ENCODE measurements at regions not wholly inside any gene's neighbourhood (a gene's known extent, or its start where the extent isn't known, plus 50 kb on each side); places are given as distances from the start of the nearest gene placed in this dataset.

GRCh38 chr2:6423944-6424343 is 441.8 kb downstream of the CMPK2 start:
- no peak for TF ChIP-seq POLR2AphosphoS5 (IDR thresholded peaks at IDR 0.05; ENCODE audit: low read depth, low read length)
- TF ChIP-seq FOXP2 (optimal IDR thresholded peaks at IDR 0.05; ENCODE audit: borderline replicate concordance, extremely low read depth, extremely low read length, insufficient read depth) = no peak
- no peak for TF ChIP-seq SIN3A (IDR thresholded peaks at IDR 0.05; ENCODE audit: borderline replicate concordance, insufficient read depth, low read length)
- no peak for TF ChIP-seq TAF1 (IDR thresholded peaks at IDR 0.05; ENCODE audit: borderline replicate concordance, insufficient read depth, low read length)
- no peak for TF ChIP-seq REST (IDR thresholded peaks at IDR 0.05; ENCODE audit: insufficient read depth in 1 of 2, low read depth in 2 of 2, low read length in 2 of 2)

- TF ChIP-seq TAF1 (IDR thresholded peaks at IDR 0.05; ENCODE audit: borderline replicate concordance, insufficient read depth, low read length) = no peak
- TF ChIP-seq SIN3A (IDR thresholded peaks at IDR 0.05; ENCODE audit: borderline replicate concordance, insufficient read depth, low read length) = no peak
- TF ChIP-seq REST (IDR thresholded peaks at IDR 0.05; ENCODE audit: insufficient read depth in 1 of 2, low read depth in 2 of 2, low read length in 2 of 2) = no peak
- no peak for TF ChIP-seq FOXP2 (optimal IDR thresholded peaks at IDR 0.05; ENCODE audit: borderline replicate concordance, extremely low read depth, extremely low read length, insufficient read depth)
- no peak for TF ChIP-seq POLR2AphosphoS5 (IDR thresholded peaks at IDR 0.05; ENCODE audit: low read depth, low read length)
Measured at GRCh38 chr2:6425032-6425431, 440.7 kb downstream of the CMPK2 start.

- TF ChIP-seq REST (IDR thresholded peaks at IDR 0.05; ENCODE audit: insufficient read depth in 1 of 2, low read depth in 2 of 2, low read length in 2 of 2) (no peak), POLR2AphosphoS5 (IDR thresholded peaks at IDR 0.05; ENCODE audit: low read depth, low read length) (no peak), TAF1 (IDR thresholded peaks at IDR 0.05; ENCODE audit: borderline replicate concordance, insufficient read depth, low read length) (no peak), SIN3A (IDR thresholded peaks at IDR 0.05; ENCODE audit: borderline replicate concordance, insufficient read depth, low read length) (no peak), FOXP2 (optimal IDR thresholded peaks at IDR 0.05; ENCODE audit: borderline replicate concordance, extremely low read depth, extremely low read length, insufficient read depth) (no peak)
Measured at GRCh38 chr2:6429210-6429986, 436.3 kb downstream of the CMPK2 start.

- TF ChIP-seq TAF1 (IDR thresholded peaks at IDR 0.05; ENCODE audit: borderline replicate concordance, insufficient read depth, low read length) (no peak), POLR2AphosphoS5 (IDR thresholded peaks at IDR 0.05; ENCODE audit: low read depth, low read length) (no peak), REST (IDR thresholded peaks at IDR 0.05; ENCODE audit: insufficient read depth in 1 of 2, low read depth in 2 of 2, low read length in 2 of 2) (no peak), FOXP2 (optimal IDR thresholded peaks at IDR 0.05; ENCODE audit: borderline replicate concordance, extremely low read depth, extremely low read length, insufficient read depth) (no peak), SIN3A (IDR thresholded peaks at IDR 0.05; ENCODE audit: borderline replicate concordance, insufficient read depth, low read length) (no peak)
Measured at GRCh38 chr2:6434438-6434837, 431.3 kb downstream of the CMPK2 start.

Data from PFSK-1 (cell line).